ENCODE measurements at regions not wholly inside any gene's neighbourhood (a gene's known extent, or its start where the extent isn't known, plus 50 kb on each side); places are given as distances from the start of the nearest gene placed in this dataset.

- TF ChIP-seq POLR2A (IDR thresholded peaks at IDR 0.05): no peak
- TF ChIP-seq CTCF (IDR thresholded peaks at IDR 0.05): no peak
Observed at GRCh38 chr2:238580486-238580885, 153.8 kb downstream of the ASB1 start.

Data from uterus (tissue), 2 donors.